HG03521 (cell line): ENCODE measurements at regions not wholly inside any gene's neighbourhood (a gene's known extent, or its start where the extent isn't known, plus 50 kb on each side); places are given as distances from the start of the nearest gene placed in this dataset.
"Not testable (repeated sequence)": the region's sequence is repeated elsewhere in the genome, so short reads cannot be mapped to it uniquely, and the experiment has no call there.

Source experiments
- ATAC-seq: cut with Tn5 transposase; IDR thresholded peaks from one replicate; pipeline ENCODE4 v1.9.1; 2021; ENCODE audit warnings: mild to moderate bottlenecking, moderate library complexity; ENCODE audit not compliant: unreplicated experiment

- ATAC-seq = no peak
Observed at GRCh38 chr20:12180107-12180661, 262.5 kb downstream of the BTBD3 start.

DNA sequence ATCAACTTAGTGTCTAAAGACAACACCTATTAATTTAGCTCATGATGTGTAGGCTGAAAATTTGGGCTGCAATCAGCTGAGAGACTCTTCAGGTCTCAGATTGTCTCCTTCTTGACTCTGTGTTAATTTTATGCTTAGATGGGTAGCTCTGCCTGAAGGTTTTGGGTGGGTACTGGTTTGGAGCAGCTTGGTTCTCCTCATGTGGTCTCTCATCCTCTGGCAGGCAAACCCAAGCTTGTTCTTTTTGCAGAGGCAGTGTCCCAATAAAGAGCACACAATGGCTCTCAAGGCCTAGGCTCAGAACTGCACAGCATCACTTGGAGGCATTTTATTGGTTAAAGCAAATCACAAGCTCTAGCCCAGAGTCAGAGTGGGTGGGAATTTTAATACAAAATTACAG, 280.6 kb downstream of the BTBD3 start:
- no peak for ATAC-seq

DNA sequence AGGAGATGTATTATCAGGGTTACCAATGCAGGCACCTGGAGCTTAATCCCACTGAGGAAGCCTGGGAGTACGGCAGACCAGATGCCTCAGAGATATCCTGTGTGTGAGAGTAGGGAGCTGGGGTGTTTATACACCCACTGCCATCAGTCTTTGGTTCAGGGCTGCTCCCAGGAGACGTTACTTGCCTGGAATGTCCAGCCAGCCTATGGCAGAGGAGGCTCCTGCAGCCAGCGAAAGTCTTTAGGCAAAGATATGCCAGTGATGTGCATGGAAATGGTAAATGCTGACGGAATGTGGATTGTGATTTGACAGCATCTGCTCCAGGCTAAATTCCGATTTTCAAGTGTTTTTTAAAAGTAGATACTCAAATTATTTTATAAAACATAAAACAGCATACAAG, 282.0 kb downstream of the BTBD3 start:
- no peak for ATAC-seq

DNA sequence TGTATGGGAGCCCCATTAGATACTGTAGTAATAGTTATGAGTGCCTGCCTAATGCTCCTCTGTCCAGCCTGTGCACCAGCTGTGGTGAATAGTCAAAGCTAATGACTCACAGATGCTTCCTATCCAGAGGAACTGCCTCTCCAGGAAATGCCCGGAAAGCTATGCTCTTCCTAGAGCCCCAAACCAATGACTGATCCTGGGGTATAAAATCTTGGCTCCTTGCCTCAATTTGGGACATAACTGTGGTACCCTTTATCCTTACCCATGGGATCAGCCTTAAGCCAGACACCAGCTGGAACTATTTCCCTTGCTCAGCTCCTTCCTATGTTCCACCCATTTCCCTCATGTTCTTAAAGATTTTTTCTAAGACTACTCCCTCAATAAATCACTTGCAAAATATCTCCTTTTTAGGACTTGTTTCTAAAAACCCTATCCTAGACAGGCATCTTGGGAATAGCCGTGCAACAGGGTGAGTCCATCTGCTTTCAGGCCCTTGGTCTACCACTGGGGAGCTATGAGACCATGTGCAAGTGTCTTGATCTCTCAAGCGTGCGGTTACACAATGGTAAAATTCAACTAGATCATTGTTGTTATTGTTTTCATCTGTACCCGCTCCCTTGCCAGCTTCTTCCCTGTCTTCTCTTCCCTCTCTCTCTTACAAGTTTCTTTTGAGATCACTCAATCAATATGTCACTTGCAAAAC, 283.7 kb downstream of the BTBD3 start:
- no peak for ATAC-seq

DNA sequence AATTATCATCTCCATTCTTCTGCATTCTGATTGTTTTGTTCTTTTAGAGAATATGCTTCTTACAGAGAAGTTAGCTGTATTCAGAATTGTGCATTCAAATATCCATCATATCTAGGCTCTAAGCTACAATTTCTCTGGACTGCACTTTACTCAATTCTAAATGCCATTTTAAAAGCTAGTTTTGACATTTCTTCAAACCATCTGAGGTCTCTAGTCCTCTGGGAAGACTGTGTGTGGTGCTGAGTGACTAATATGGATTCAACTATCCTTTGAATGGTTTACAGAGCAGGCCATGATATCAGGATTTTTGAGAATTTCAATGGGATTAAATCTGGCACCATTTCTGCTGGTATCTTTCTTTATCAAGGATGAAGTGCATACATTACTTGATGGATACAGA, 285.7 kb downstream of the BTBD3 start:
- ATAC-seq = no peak

- ATAC-seq = no peak
Observed at GRCh38 chr20:12203981-12204380, 286.3 kb downstream of the BTBD3 start.

- ATAC-seq = no peak
Observed at GRCh38 chr20:12207875-12208274, 290.2 kb downstream of the BTBD3 start.

DNA sequence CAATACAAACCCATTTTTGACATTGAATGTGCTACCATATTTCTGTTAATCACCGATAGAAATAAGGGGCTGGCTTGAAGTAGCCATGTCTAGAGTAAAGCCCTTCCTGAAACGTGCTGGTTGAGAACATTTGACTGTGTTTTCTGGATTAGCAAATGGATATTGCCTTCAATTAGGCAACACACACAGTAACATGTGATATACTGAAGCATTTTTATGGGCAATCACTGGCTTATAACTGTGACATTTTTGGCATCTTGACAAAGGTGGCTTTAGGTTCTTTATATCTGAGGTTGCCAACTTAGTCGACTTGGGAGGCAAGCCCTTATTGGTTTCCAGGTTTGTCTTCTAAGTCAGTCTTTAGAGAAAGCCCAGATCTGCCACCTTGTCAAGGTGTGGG, 292.9 kb downstream of the BTBD3 start:
- no peak for ATAC-seq

- no peak for ATAC-seq
Observed at GRCh38 chr20:12211361-12211760, 293.7 kb downstream of the BTBD3 start.

GRCh38 chr20:12217382-12217781, 299.7 kb downstream of the BTBD3 start:
- no peak for ATAC-seq

GRCh38 chr20:12219798-12220197, 302.1 kb downstream of the BTBD3 start:
- no peak for ATAC-seq

DNA sequence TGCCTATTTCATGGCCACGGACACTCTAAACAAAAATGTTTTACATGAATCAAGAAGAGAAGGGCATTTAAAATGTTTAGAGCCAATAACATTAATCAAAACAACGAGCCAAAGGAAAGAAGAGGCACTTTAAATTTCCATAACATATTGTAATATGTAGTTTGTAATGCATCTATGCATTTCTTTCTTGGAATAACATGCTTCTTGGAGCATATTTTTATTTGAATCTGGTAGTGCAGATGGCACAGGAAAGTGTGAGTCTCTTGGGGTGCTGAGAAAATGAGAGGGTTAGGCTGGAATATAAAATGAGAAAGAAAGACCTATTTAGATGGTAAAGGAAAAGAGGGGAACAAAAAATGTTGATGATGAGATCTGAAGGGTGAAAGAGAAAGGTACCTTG, 305.4 kb downstream of the BTBD3 start:
- ATAC-seq = no peak

GRCh38 chr20:12225898-12226297, 308.2 kb downstream of the BTBD3 start:
- ATAC-seq = no peak

DNA sequence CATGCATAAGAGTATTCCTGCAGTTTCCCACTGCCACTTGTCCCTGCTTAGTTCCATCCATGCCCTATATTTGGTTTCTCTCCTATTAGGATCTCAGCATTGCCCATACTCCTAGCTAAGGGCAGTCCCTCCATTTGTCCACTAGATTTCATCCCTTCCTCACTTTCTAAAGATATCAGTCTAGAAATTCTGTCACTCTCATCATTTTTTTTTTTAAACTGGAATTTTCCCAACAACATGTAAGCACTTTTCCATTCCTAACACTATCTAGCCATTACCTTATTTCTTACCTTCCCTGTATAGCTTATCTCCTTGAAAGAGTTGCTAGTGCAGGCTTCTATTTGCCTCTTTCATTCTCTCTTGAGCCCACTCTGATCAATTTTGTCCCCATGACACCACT, 312.2 kb downstream of the BTBD3 start:
- ATAC-seq = no peak

DNA sequence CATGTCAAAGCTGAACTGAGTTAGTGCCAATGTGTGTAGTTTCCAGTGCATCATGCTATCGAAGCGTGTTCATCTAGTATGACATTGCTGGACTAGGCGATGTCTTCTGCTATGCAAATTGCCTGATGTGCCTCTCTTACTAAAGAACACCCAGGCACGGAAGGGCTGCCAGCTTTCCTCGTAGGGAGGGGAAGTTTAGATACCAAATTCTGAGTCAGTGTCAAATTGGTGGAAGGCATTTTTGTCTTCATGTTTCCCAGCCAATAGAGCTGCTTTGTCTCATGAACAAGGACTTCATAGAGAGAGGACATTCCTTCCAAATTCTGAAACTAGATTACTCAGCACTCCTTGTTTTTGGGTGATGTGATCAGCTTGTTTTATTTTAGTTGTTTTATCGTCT, 320.1 kb downstream of the BTBD3 start:
- no peak for ATAC-seq

- ATAC-seq = no peak
Observed at GRCh38 chr20:12241065-12241464, 323.4 kb downstream of the BTBD3 start.

DNA sequence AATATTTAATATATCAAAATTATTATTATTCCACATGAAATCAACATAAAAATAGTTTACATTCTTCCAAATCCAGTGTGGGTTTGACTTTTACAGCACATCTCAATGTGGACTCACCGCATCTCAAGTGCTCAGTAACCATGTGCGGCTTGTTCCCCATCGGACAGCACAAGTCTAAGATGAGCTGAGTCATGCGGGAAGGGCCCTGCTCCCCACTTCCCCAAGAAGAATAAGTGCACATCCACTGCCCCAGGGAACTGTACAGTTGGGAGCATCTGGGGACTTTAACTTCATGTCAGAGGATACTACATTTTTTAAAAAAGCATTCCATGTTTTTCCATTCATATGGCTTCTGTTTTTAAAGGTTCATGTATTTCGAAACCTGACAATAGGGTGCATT, 325.6 kb downstream of the BTBD3 start:
- no peak for ATAC-seq

DNA sequence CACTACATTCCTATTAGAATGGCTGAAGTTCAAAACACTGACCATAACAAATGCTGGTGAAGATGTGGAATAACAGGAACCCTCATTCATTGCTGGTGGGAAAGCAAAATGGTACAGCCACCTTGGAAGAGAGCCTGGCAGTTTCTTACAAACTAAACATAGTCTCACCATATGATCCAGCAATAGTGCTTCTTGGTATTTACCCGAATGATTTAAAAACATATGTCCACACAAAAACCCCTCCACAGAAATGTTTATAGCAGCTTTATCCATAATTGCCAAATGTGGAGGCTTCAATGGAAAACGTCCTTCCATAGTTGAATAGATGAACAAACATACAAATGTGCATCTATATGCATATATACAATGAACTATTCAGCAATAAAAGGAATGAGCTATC, 330.8 kb downstream of the BTBD3 start:
- ATAC-seq = no peak

GRCh38 chr20:12250661-12251060, 333.0 kb downstream of the BTBD3 start:
- not testable (repeated sequence) for ATAC-seq

DNA sequence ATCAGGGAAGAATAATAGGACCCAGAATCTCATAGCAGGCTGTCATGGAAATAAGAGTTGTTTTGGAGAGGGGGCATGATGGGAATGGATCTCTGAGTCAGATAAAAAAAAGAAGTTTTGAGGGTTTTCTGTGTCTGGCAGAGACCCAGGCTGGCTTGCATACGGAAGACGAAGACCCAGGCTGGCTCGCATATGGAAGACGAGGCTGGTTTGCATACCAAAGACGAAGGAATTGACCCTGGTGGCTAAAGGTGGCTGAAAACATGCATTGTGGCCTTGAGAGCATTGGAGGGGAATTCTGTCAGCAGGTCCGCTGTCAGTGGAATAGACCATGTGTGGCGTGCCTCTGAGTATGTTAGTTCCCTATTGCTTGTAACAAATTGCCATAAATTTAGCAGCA, 335.1 kb downstream of the BTBD3 start:
- no peak for ATAC-seq

- no peak for ATAC-seq
Observed at GRCh38 chr20:12255461-12255970, 337.8 kb downstream of the BTBD3 start.

DNA sequence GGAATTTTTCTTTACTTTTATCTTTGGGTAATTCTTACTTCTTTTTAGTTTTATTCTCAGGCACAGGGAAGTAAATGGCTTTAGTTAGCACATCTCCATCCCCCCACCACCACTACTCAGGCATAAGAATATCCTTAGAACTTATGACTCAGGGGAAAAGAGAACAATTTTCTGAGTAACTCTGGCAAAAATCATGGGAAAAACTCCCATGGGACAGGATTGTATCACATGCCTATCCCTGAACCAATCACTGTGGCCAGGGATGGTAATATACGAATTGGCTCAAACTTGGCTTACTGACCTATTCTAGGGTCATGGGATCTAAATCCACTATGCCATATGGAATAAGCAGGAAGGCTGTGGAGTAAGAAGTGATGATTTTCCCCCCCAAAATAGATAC, 339.1 kb downstream of the BTBD3 start:
- no peak for ATAC-seq

- ATAC-seq = no peak
Observed at GRCh38 chr20:12262747-12263146, 345.1 kb downstream of the BTBD3 start.
